HepG2 (cell line): ENCODE measurements at regions not wholly inside any gene's neighbourhood (a gene's known extent, or its start where the extent isn't known, plus 50 kb on each side); places are given as distances from the start of the nearest gene placed in this dataset.

Source experiments
- ATAC-seq: fragments of 200-7000 bp; cut with Tn5 transposase; 3 replicates; pipeline ENCODE4 v1.9.1; 2020; ENCODE audit warnings: mild to moderate bottlenecking, moderate library complexity
- BruUV-seq: library from RNA; stranded (reverse); fragments of 400-500 nt; replicated peaks from 2 replicates; lab custom pipeline; 2021; lab: Mats Ljungman, UMichigan
- CTCF ChIA-PET: fragments of 300-600 bp; formaldehyde crosslinking; extraction: SDS; loops from one replicate; lab custom pipeline; 2021; ENCODE audit warnings: low total read pairs, inconsistent platforms, low intra/inter-chr PET ratio; lab: Yijun Ruan, JAX
- POLR2A ChIA-PET: fragments of 350-600 bp; sonication (Branson Sonifier 250); formaldehyde crosslinking; loops from one replicate; lab custom pipeline; 2020; ENCODE audit warnings: antibody characterized with exemption, inconsistent platforms; lab: Yijun Ruan, JAX
- DNase-seq: peaks from one replicate; pipeline ENCODE4 v3.0.0-alpha.2; 2015; ENCODE audit warnings: low spot score
- FAIRE-seq: peaks from 3 replicates; lab custom pipeline; 2011; peaks lifted over from hg19 to GRCh38; lab: Jason Lieb, UNC
- H2AFZ ChIP-seq: one replicate; pipeline ENCODE4 v1.6.1; 2011; ENCODE audit warnings: low read length, inconsistent platforms
- H3K27ac ChIP-seq: fragments of 300-600 bp; 3 replicates; pipeline ENCODE4 v1.8.0; 2011; ENCODE audit warnings: mixed run types, mild to moderate bottlenecking, mixed read lengths, low read length, inconsistent platforms; ENCODE audit not compliant: insufficient read depth; ENCODE audit errors: extremely low read length
- H3K27me3 ChIP-seq, 2 experiments: fragments of 200-600 bp in 1 of 2; 2 replicates in 1 of 2; 3 replicates in 1 of 2; pipeline versions ENCODE4 v1.6.0 to v1.8.0; 2011; ENCODE audit warnings: low read length in 2 of 2, mild to moderate bottlenecking in 2 of 2, moderate library complexity in 2 of 2, inconsistent platforms in 1 of 2; ENCODE audit not compliant: insufficient read depth in 2 of 2, control insufficient read depth in 1 of 2
- H3K36me3 ChIP-seq, 2 experiments: fragments of 200-600 bp in 1 of 2; replicated peaks in 1 of 2; 2 replicates in 1 of 2; 3 replicates in 1 of 2; pipeline versions ENCODE4 v1.5.1 to v1.8.0; 2011; ENCODE audit warnings: low read length in 2 of 2, inconsistent platforms in 1 of 2; ENCODE audit not compliant: insufficient read depth in 2 of 2, control insufficient read depth in 1 of 2
- H3K4me1 ChIP-seq: 2 replicates; pipeline ENCODE4 v1.5.1; 2012; ENCODE audit warnings: low read length, inconsistent platforms; ENCODE audit not compliant: insufficient read depth
- H3K4me2 ChIP-seq: 2 replicates; pipeline ENCODE4 v1.6.0; 2011; ENCODE audit warnings: low read depth, low read length, inconsistent platforms
- H3K4me3 ChIP-seq, 3 experiments: fragments of 200-600 bp in 1 of 3; sonication (generic), shearing (Covaris generic) in 1 of 3; replicated peaks in 1 of 3; 2 replicates each; pipeline ENCODE4 v1.5.1; 2011 to 2016; ENCODE audit warnings: low read length in 3 of 3, inconsistent platforms in 2 of 3, low read depth in 2 of 3, mild to moderate bottlenecking in 2 of 3, control low read depth in 1 of 3, mixed read lengths in 1 of 3; ENCODE audit not compliant: insufficient read depth in 1 of 3
- H3K79me2 ChIP-seq: one replicate; pipeline ENCODE4 v1.6.1; 2011; ENCODE audit warnings: low read length, inconsistent platforms; ENCODE audit not compliant: insufficient read depth
- H3K9ac ChIP-seq: 2 replicates; pipeline ENCODE4 v1.6.0; 2011; ENCODE audit warnings: mild to moderate bottlenecking, low read depth, low read length, inconsistent platforms; ENCODE audit not compliant: insufficient read depth
- H3K9me3 ChIP-seq: 2 replicates; pipeline ENCODE4 v1.5.1; 2012; ENCODE audit warnings: mild to moderate bottlenecking, low read length
- H4K20me1 ChIP-seq: 2 replicates; pipeline ENCODE4 v1.6.0; 2011; ENCODE audit warnings: inconsistent platforms, mild to moderate bottlenecking, low read length, moderate library complexity; ENCODE audit not compliant: insufficient read depth
- EP300 ChIP-seq, 3 experiments: sonication (generic) in 1 of 3; formaldehyde crosslinking in 1 of 3; IDR thresholded peaks; 2 replicates each; pipeline versions ENCODE4 v1.5.1 to v1.6.1; 2011 to 2020; ENCODE audit warnings: low read depth in 2 of 3, low read length in 2 of 3, borderline replicate concordance in 1 of 3, improper control_type of control experiment in 1 of 3, mild to moderate bottlenecking in 1 of 3, missing genetic modification reagents in 1 of 3, moderate library complexity in 1 of 3
- KIAA2018 ChIP-seq: sonication (generic); formaldehyde crosslinking; IDR thresholded peaks from 2 replicates; pipeline ENCODE4 v1.5.0; 2020; ENCODE audit warnings: mild to moderate bottlenecking, missing genetic modification reagents, borderline replicate concordance
- NFAT5 ChIP-seq: sonication (generic); formaldehyde crosslinking; IDR thresholded peaks from 2 replicates; pipeline ENCODE4 v1.4.0; 2020; ENCODE audit warnings: missing genetic modification reagents
- NFYC ChIP-seq: IDR thresholded peaks from 2 replicates; pipeline ENCODE4 v1.6.1; 2016; ENCODE audit warnings: missing genetic modification reagents, missing compliant biosample characterization
- ZNF878 ChIP-seq: sonication (generic); formaldehyde crosslinking; IDR thresholded peaks from 2 replicates; pipeline ENCODE4 v1.8.1; 2023; ENCODE audit warnings: mild to moderate bottlenecking, missing genetic modification reagents, moderate library complexity
- WGBS: methylation state at CpG from one replicate; pipeline ENCODE4 v1.1.6; 2017; ENCODE audit warnings: low lambda C conversion rate; 5-methylcytosine and 5-hydroxymethylcytosine counted together
- in situ Hi-C: cut with HindIII; loops from 2 replicates; pipeline ENCODE4 v1.10.0; 2017; ENCODE audit warnings: low pct_unique_long_range_greater_than_20kb; ENCODE audit not compliant: extremely low pct_ligation_motif_present
- intact Hi-C: fragments of 100-400 bp; cut with micrococcal nuclease; formaldehyde crosslinking; loops from one replicate; pipeline ENCODE4 v1.10.0; 2022; ENCODE audit not compliant: unreplicated experiment
- TF ChIP-seq, protein P1 (sequence below): sonication (generic); formaldehyde crosslinking; IDR thresholded peaks from 2 replicates; pipeline ENCODE4 v1.4.0; 2020; ENCODE audit warnings: missing genetic modification reagents

DNA sequence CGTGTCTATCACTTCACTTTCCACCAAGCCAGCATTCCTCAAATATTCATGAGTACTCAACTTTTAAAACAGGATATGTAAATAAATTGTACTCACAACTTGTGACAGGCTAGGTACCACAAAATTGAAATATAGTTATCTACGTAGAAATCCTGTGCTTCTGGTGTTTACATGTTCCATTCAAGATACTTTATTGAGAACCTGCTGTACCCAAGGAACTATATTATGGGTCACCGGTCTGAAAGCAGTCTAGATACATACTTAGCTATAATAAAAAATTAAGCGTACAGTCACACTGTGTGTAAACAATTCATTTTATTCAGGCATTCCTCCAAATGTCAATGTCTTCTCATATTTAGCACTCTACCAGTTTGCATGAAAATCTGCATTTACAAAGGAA lies 482.2 kb upstream of the SOX9 start:
- no peak for DNase-seq
- Histone ChIP-seq H4K20me1 (no peaks in the 10 kb centered on the region), H3K79me2 (no peaks in the 10 kb centered on the region), H3K4me1 (no peaks in the 10 kb centered on the region), H3K27ac (no peak overlapping the region), H3K36me3 (no peaks in the 10 kb centered on the region), H3K9me3 (no peaks in the 10 kb centered on the region), H3K4me2 (no peak overlapping the region), H3K9ac (no peak overlapping the region), H3K27me3 (no peaks in the 10 kb centered on the region), H3K4me3 (no peak overlapping the region), H2AFZ (no peak overlapping the region)
- 33% methylated on average over 4 of the region's 4 CpGs for WGBS
- no peak for ATAC-seq
- ChIA-PET CTCF (no interaction called here), POLR2A (no interaction called here)
- intact Hi-C loops (no loop called here), in situ Hi-C loops (no loop called here)
- no peak for FAIRE-seq
- no TSS peak for BruUV-seq
- TF ChIP-seq KIAA2018 (CRISPR knock-in tag) (no peak), NFAT5 (CRISPR knock-in tag) (no peak), NFYC (no peak), EP300 (IDR thresholded peaks at IDR 0.05; ENCODE audit: low read depth in 2 of 2, low read length in 2 of 2) (no peak), EP300 (CRISPR knock-in tag; IDR thresholded peaks at IDR 0.05; ENCODE audit: borderline replicate concordance) (no peak), ZNF878 (no peak)
- TF ChIP-seq, protein P1, sequence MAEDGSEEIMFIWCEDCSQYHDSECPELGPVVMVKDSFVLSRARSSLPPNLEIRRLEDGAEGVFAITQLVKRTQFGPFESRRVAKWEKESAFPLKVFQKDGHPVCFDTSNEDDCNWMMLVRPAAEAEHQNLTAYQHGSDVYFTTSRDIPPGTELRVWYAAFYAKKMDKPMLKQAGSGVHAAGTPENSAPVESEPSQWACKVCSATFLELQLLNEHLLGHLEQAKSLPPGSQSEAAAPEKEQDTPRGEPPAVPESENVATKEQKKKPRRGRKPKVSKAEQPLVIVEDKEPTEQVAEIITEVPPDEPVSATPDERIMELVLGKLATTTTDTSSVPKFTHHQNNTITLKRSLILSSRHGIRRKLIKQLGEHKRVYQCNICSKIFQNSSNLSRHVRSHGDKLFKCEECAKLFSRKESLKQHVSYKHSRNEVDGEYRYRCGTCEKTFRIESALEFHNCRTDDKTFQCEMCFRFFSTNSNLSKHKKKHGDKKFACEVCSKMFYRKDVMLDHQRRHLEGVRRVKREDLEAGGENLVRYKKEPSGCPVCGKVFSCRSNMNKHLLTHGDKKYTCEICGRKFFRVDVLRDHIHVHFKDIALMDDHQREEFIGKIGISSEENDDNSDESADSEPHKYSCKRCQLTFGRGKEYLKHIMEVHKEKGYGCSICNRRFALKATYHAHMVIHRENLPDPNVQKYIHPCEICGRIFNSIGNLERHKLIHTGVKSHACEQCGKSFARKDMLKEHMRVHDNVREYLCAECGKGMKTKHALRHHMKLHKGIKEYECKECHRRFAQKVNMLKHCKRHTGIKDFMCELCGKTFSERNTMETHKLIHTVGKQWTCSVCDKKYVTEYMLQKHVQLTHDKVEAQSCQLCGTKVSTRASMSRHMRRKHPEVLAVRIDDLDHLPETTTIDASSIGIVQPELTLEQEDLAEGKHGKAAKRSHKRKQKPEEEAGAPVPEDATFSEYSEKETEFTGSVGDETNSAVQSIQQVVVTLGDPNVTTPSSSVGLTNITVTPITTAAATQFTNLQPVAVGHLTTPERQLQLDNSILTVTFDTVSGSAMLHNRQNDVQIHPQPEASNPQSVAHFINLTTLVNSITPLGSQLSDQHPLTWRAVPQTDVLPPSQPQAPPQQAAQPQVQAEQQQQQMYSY (CRISPR knock-in tag) = no peak
